ENCODE measurements at regions not wholly inside any gene's neighbourhood (a gene's known extent, or its start where the extent isn't known, plus 50 kb on each side); places are given as distances from the start of the nearest gene placed in this dataset.

- H3K36me3 ChIP-seq (ENCODE audit: control insufficient read depth, low read depth, low read length), result no peaks in the 10 kb centered on the region
- H3K4me1 ChIP-seq (ENCODE audit: control insufficient read depth, low read depth, low read length), result peaks cover 29% of the 10 kb centered on the region
- no peak overlapping the region for H3K9ac ChIP-seq (ENCODE audit: low read length)
- no peak overlapping the region for H3K4me3 ChIP-seq (ENCODE audit: low read length)
- no peaks in the 10 kb centered on the region for H3K9me3 ChIP-seq (ENCODE audit: control insufficient read depth, low read depth, low read length)
- H3K27ac ChIP-seq (ENCODE audit: low read length), result no peak overlapping the region
- peaks cover 5% of the 10 kb centered on the region for H3K27me3 ChIP-seq (ENCODE audit: control insufficient read depth, insufficient read depth, low read length)
These were observed 225.4 kb downstream of the MYCN start for GRCh38 chr2:16165518-16166326.

- no peak overlapping the region for H3K4me3 ChIP-seq (ENCODE audit: low read length)
- no peaks in the 10 kb centered on the region for H3K36me3 ChIP-seq (ENCODE audit: control insufficient read depth, low read depth, low read length)
- H3K4me1 ChIP-seq (ENCODE audit: control insufficient read depth, low read depth, low read length), result peaks cover 21% of the 10 kb centered on the region
- H3K9ac ChIP-seq (ENCODE audit: low read length), result no peak overlapping the region
- no peak overlapping the region for H3K27ac ChIP-seq (ENCODE audit: low read length)
- no peaks in the 10 kb centered on the region for H3K9me3 ChIP-seq (ENCODE audit: control insufficient read depth, low read depth, low read length)
- H3K27me3 ChIP-seq (ENCODE audit: control insufficient read depth, insufficient read depth, low read length), result peaks cover 5% of the 10 kb centered on the region
These were observed 222.2 kb downstream of the MYCN start for GRCh38 chr2:16162491-16163040.

DNA sequence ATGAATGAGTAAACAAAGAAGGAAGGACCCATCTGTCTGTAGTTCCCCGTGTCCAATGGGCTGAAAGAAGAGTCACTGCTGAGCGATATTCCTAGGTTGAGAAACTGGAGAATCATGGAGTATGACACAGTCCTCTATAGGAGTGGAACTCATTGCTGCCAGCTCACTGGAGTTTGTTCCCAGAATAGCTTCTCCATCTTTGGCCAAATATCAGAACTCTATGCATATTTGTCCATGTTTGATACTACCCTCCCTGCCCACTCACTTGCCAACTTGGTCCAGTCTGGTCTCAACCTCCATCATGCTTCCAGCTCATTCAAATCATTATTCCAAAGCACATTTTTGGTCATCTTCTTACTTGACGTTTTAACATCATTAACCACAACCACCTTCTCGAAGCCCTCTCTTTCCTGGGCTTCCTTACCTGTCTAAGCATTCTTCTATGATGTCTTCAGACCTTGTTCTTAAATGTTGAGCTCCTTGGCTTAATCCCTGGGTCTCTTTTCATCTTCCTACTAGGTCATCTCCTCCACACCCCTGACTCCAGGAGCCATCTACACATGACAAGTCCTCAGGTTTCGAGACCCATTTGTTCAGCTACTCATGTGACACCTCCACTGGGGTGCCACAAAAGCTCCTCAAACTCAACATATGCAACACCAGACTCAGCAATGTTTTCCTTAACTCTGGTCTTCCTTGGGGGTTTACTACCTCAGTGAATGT lies 221.6 kb downstream of the MYCN start:
- Histone ChIP-seq H3K9me3 (ENCODE audit: control insufficient read depth, low read depth, low read length) (no peaks in the 10 kb centered on the region), H3K4me1 (ENCODE audit: control insufficient read depth, low read depth, low read length) (peaks cover 15% of the 10 kb centered on the region), H3K27me3 (ENCODE audit: control insufficient read depth, insufficient read depth, low read length) (peaks cover 2% of the 10 kb centered on the region), H3K27ac (ENCODE audit: low read length) (no peak overlapping the region), H3K9ac (ENCODE audit: low read length) (no peak overlapping the region), H3K36me3 (ENCODE audit: control insufficient read depth, low read depth, low read length) (no peaks in the 10 kb centered on the region), H3K4me3 (ENCODE audit: low read length) (no peak overlapping the region)

DNA sequence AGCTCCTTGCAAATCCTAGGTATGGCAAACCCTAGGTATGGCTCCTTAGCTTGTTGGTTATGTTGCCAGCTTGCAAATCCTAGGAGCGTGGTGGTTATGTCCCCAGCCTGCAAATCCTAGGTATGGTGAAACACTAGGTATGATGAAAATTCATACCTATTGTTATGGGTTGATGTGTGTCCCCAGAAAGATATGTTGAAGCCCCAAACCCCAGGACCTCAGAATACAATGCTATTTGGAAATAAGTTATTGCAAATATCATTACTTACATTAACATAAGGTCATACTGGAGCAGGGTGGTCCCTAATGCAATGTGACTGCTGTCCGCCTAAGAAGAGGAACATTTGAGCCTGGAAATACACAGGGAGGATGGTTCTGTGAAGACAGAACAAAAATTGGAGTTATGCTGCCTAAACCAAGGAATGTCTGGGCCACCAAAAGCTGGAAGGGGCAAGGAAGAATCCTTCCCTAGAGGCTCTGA lies 220.8 kb downstream of the MYCN start:
- Histone ChIP-seq H3K36me3 (ENCODE audit: control insufficient read depth, low read depth, low read length) (no peaks in the 10 kb centered on the region), H3K27ac (ENCODE audit: low read length) (no peak overlapping the region), H3K27me3 (ENCODE audit: control insufficient read depth, insufficient read depth, low read length) (no peaks in the 10 kb centered on the region), H3K4me3 (ENCODE audit: low read length) (no peak overlapping the region), H3K9ac (ENCODE audit: low read length) (no peak overlapping the region), H3K9me3 (ENCODE audit: control insufficient read depth, low read depth, low read length) (no peaks in the 10 kb centered on the region), H3K4me1 (ENCODE audit: control insufficient read depth, low read depth, low read length) (peaks cover 7% of the 10 kb centered on the region)

DNA sequence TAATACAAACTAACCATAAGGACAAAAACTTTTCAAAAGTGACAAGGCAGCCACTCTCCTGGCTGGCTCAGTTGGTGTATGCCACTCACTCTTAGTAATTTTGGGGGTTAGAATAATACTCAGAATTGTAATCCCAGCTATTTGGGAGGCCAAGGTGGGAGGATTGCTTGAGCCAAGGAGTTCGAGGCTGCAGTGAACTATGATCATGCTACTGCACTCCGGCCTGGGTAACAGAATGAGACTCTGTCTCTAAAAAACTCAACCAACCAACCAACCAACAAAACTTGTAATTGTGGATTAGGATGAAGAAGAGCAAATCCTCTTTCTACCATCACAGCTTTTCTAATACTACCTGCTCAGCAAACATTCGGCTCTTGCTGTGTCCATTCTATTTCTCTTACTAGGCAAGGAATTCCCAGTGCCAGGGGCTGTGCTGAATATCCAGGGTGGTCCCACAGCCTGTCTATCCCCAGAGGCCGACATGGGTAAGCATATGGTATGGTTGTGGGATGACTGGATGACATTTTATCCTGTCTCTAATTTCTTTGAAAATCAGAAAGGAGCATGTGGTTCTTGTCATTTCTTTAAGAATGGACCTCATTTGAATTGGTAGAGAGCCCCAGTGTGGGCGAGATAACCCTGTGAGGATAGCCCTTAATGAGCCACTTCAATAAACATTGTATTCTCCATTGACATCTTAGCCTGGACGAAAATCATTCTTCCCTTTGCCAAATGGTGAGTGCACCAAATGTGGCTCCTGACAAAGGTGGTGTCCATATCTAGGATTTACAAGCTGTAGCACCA lies 220.1 kb downstream of the MYCN start:
- H3K27me3 ChIP-seq (ENCODE audit: control insufficient read depth, insufficient read depth, low read length), result no peaks in the 10 kb centered on the region
- H3K27ac ChIP-seq (ENCODE audit: low read length), result no peak overlapping the region
- H3K9ac ChIP-seq (ENCODE audit: low read length), result no peak overlapping the region
- H3K4me1 ChIP-seq (ENCODE audit: control insufficient read depth, low read depth, low read length), result peaks cover under 1% of the 10 kb centered on the region
- no peaks in the 10 kb centered on the region for H3K9me3 ChIP-seq (ENCODE audit: control insufficient read depth, low read depth, low read length)
- H3K36me3 ChIP-seq (ENCODE audit: control insufficient read depth, low read depth, low read length), result no peaks in the 10 kb centered on the region
- H3K4me3 ChIP-seq (ENCODE audit: low read length), result no peak overlapping the region

GRCh38 chr2:16156411-16156810 lies 216.1 kb downstream of the MYCN start:
- H3K4me1 ChIP-seq (ENCODE audit: control insufficient read depth, low read depth, low read length), result no peaks in the 10 kb centered on the region
- no peak overlapping the region for H3K27ac ChIP-seq (ENCODE audit: low read length)
- no peaks in the 10 kb centered on the region for H3K36me3 ChIP-seq (ENCODE audit: control insufficient read depth, low read depth, low read length)
- no peaks in the 10 kb centered on the region for H3K27me3 ChIP-seq (ENCODE audit: control insufficient read depth, insufficient read depth, low read length)
- H3K9ac ChIP-seq (ENCODE audit: low read length), result no peak overlapping the region
- no peak overlapping the region for H3K4me3 ChIP-seq (ENCODE audit: low read length)
- no peaks in the 10 kb centered on the region for H3K9me3 ChIP-seq (ENCODE audit: control insufficient read depth, low read depth, low read length)

- Histone ChIP-seq H3K9me3 (ENCODE audit: control insufficient read depth, low read depth, low read length) (no peaks in the 10 kb centered on the region), H3K36me3 (ENCODE audit: control insufficient read depth, low read depth, low read length) (no peaks in the 10 kb centered on the region), H3K4me3 (ENCODE audit: low read length) (no peak overlapping the region), H3K9ac (ENCODE audit: low read length) (no peak overlapping the region), H3K27me3 (ENCODE audit: control insufficient read depth, insufficient read depth, low read length) (no peaks in the 10 kb centered on the region), H3K27ac (ENCODE audit: low read length) (no peak overlapping the region), H3K4me1 (ENCODE audit: control insufficient read depth, low read depth, low read length) (no peaks in the 10 kb centered on the region)
These were observed 215.4 kb downstream of the MYCN start for GRCh38 chr2:16155766-16156165.

GRCh38 chr2:16155366-16155765 lies 215.0 kb downstream of the MYCN start:
- H3K4me3 ChIP-seq (ENCODE audit: low read length), result no peak overlapping the region
- H3K36me3 ChIP-seq (ENCODE audit: control insufficient read depth, low read depth, low read length), result no peaks in the 10 kb centered on the region
- no peak overlapping the region for H3K27ac ChIP-seq (ENCODE audit: low read length)
- no peaks in the 10 kb centered on the region for H3K9me3 ChIP-seq (ENCODE audit: control insufficient read depth, low read depth, low read length)
- no peak overlapping the region for H3K9ac ChIP-seq (ENCODE audit: low read length)
- no peaks in the 10 kb centered on the region for H3K4me1 ChIP-seq (ENCODE audit: control insufficient read depth, low read depth, low read length)
- H3K27me3 ChIP-seq (ENCODE audit: control insufficient read depth, insufficient read depth, low read length), result no peaks in the 10 kb centered on the region

- Histone ChIP-seq H3K9me3 (ENCODE audit: control insufficient read depth, low read depth, low read length) (no peaks in the 10 kb centered on the region), H3K4me3 (ENCODE audit: low read length) (no peak overlapping the region), H3K27me3 (ENCODE audit: control insufficient read depth, insufficient read depth, low read length) (no peaks in the 10 kb centered on the region), H3K36me3 (ENCODE audit: control insufficient read depth, low read depth, low read length) (no peaks in the 10 kb centered on the region), H3K9ac (ENCODE audit: low read length) (no peak overlapping the region), H3K27ac (ENCODE audit: low read length) (no peak overlapping the region), H3K4me1 (ENCODE audit: control insufficient read depth, low read depth, low read length) (no peaks in the 10 kb centered on the region)
These were observed 214.3 kb downstream of the MYCN start for GRCh38 chr2:16154501-16155280.

DNA sequence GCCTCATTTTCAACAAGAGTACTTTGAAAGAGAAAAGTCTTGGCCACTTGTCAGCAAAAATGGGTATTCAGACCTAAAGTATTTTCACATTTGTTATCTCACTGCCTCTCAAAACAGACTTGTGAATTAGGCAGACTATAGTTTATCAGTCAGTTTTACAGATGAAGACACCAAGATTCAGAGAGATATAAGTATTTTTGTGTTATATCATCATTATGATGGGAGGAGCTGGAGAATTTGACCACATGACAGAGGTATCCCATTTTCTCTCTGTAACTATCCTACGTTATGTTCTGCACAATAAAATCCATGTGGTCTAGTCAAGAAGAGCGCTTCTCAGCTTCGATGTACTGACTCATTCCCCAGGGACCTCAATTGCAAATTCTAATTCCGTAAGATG lies 213.7 kb downstream of the MYCN start:
- Histone ChIP-seq H3K4me3 (ENCODE audit: low read length) (no peak overlapping the region), H3K27me3 (ENCODE audit: control insufficient read depth, insufficient read depth, low read length) (no peaks in the 10 kb centered on the region), H3K9me3 (ENCODE audit: control insufficient read depth, low read depth, low read length) (no peaks in the 10 kb centered on the region), H3K27ac (ENCODE audit: low read length) (no peak overlapping the region), H3K36me3 (ENCODE audit: control insufficient read depth, low read depth, low read length) (no peaks in the 10 kb centered on the region), H3K9ac (ENCODE audit: low read length) (no peak overlapping the region), H3K4me1 (ENCODE audit: control insufficient read depth, low read depth, low read length) (no peaks in the 10 kb centered on the region)

GRCh38 chr2:16153754-16154035 lies 213.3 kb downstream of the MYCN start:
- no peak overlapping the region for H3K9ac ChIP-seq (ENCODE audit: low read length)
- H3K4me3 ChIP-seq (ENCODE audit: low read length), result no peak overlapping the region
- no peaks in the 10 kb centered on the region for H3K4me1 ChIP-seq (ENCODE audit: control insufficient read depth, low read depth, low read length)
- H3K27me3 ChIP-seq (ENCODE audit: control insufficient read depth, insufficient read depth, low read length), result no peaks in the 10 kb centered on the region
- no peaks in the 10 kb centered on the region for H3K36me3 ChIP-seq (ENCODE audit: control insufficient read depth, low read depth, low read length)
- no peak overlapping the region for H3K27ac ChIP-seq (ENCODE audit: low read length)
- H3K9me3 ChIP-seq (ENCODE audit: control insufficient read depth, low read depth, low read length), result no peaks in the 10 kb centered on the region

Data from iPS-18a (cell line).